ENCODE measurements at regions not wholly inside any gene's neighbourhood (a gene's known extent, or its start where the extent isn't known, plus 50 kb on each side); places are given as distances from the start of the nearest gene placed in this dataset.
"Not testable (repeated sequence)": the region's sequence is repeated elsewhere in the genome, so short reads cannot be mapped to it uniquely, and the experiment has no call there.

DNA sequence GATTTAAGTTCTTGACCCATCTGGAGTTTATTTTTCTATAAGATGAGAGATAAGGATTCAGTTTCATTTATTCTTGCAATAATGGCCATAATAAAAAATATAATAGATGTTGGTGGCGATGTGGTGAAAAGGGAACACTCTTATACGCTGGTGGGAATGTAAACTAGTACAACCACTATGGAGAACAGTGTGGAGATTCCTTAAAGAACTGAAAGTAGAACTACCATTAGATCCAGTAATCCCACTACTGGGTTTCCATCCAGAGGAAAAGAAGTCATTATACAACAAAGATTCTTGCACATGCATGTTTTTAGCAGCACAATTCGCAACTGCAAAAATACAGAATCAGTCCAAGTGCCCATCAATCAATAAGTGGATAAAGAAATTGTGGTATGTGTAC, 1040.5 kb upstream of the GYPC start:
- no peak for DNase-seq

GRCh38 chr2:125630377-125630776, 1025.6 kb upstream of the GYPC start:
- DNase-seq = no peak

- DNase-seq = no peak
Observed at GRCh38 chr2:125634662-125635061, 1021.3 kb upstream of the GYPC start.

DNA sequence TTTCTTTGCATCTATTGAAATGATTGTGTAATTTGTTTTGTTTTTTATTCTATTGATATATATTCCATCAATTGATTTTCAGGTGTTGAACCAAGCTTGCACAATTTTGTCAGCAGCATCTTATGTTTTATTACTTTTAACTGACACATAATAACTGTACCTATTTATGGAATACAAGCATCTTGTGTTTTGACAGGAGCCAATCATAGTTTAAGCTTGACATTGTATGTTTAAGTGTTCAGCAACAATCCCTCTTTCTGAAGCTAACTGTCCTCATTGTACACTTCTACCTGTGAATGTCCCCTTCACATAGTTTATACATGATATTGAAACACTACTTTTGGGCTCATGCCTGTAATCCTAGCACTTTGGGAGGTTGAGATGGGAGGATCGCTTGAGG, 1017.6 kb upstream of the GYPC start:
- DNase-seq = no peak

DNA sequence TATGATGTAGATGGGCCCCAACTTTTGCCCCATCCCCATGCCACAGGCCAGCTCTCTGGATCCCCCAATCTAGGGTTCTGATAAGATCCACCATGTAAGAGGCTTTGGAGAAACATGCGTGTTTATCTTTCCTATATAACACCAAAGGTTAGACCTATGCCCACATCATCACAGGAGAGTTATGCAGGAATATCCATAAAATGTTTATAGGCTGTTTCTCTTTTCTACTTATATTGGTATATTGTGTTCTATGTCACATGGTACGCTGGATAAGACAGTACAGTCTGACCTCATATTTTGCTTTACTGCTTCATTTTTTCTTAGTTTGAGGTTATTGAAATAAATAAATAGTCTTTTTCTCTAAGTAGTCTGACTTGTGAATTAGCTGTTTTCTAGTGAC, 1013.9 kb upstream of the GYPC start:
- DNase-seq = no peak

- DNase-seq = no peak
Observed at GRCh38 chr2:125643128-125643527, 1012.8 kb upstream of the GYPC start.

- DNase-seq = no peak
Observed at GRCh38 chr2:125643585-125643984, 1012.4 kb upstream of the GYPC start.

DNA sequence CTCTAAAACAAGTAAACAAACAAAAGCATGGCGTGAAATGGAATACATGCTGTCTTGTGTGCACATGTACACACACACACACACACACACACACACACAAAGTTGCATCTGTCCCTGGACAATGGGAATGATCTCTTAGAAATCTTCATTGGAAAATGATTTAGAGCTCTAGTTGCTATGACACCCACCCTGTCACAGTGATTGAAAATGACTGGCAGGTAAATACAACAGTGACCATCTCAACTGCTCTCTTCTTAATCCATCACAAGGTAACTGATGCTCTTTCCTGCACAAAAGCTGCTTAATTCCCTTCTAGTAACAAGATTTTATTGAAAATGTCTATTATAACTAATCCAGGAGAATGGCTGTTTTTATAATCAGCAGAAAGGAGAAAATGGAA, 1011.7 kb upstream of the GYPC start:
- no peak for DNase-seq

- no peak for DNase-seq
Observed at GRCh38 chr2:125652280-125652679, 1003.7 kb upstream of the GYPC start.

DNA sequence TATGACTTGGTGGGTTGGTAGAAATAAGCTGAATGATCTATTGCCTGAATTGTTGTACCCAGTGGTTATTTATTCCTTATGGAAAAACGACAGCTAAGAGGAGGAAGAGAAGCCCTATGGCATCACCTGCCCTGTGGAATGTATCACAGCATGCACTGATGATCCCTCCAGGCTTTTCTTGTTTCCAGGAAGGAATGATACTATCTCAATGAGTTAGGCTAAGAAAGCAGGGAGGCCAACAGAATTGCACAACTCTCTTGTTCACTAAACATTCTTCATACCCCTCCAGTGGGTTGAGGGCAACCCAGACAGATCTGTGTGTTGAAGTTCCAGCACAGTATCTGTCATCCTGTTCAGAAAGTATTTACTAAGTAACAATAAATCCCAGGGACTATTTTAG, 1001.7 kb upstream of the GYPC start:
- no peak for DNase-seq

DNA sequence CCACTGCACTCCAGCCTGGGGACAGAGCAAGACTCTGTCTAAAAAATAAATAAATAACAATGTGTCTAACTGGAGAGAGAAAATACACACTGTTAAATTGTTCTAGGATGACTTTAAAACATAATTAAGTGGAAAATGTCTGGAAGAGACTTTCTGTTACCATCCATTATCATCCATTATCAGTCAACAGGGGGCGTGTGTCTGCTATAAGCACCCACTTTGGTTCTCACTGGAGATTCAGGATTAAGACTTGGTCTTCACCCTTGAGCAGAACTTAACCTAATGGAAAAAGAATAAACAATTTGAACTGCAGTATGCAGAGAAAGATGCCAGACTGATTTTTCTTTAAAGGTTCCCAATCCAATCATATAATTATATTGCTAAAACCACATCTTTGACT, 999.8 kb upstream of the GYPC start:
- no peak for DNase-seq

DNA sequence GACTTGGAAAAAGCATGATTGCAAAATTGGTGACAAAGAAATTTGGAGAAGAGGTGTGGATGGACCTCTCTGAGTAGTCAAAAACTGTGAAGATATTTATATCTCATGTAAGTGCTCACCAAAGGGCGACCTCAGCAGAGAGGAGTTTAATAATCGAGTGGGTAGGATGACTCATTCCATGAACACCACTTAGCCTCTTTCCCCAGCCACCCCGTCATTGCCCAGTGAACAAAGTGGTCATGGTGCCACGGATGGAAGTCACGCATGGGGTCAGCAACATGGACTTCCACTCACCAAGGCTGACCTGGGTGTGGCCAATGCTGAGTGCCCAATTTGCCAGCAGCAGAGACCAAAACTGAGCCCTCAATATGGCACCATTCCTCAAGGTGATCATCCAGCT, 997.4 kb upstream of the GYPC start:
- no peak for DNase-seq

- DNase-seq = not testable (repeated sequence)
Observed at GRCh38 chr2:125660369-125660768, 995.6 kb upstream of the GYPC start.

- no peak for DNase-seq
Observed at GRCh38 chr2:125667630-125668029, 988.3 kb upstream of the GYPC start.

GRCh38 chr2:125679903-125680302, 976.1 kb upstream of the GYPC start:
- no peak for DNase-seq

- DNase-seq = no peak
Observed at GRCh38 chr2:125680809-125681208, 975.1 kb upstream of the GYPC start.

DNA sequence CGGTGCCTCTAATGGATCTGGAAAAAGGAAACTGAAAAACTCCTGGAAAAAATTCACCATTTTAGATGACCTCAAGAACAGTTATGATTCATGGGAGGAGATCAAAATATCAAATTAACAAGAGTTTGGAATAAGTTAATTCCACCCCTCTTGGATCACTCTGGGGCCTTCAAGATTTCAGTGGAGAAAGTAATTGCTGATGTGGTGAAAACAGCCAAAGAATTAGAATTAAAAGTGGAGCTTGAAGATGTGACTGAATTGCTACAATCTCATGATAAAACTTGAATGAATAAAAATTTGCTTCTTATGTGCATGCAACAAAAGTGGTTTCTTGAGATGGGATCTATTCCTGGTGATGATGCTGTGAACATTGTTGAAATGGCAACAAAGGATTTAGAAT, 974.4 kb upstream of the GYPC start:
- no peak for DNase-seq

DNA sequence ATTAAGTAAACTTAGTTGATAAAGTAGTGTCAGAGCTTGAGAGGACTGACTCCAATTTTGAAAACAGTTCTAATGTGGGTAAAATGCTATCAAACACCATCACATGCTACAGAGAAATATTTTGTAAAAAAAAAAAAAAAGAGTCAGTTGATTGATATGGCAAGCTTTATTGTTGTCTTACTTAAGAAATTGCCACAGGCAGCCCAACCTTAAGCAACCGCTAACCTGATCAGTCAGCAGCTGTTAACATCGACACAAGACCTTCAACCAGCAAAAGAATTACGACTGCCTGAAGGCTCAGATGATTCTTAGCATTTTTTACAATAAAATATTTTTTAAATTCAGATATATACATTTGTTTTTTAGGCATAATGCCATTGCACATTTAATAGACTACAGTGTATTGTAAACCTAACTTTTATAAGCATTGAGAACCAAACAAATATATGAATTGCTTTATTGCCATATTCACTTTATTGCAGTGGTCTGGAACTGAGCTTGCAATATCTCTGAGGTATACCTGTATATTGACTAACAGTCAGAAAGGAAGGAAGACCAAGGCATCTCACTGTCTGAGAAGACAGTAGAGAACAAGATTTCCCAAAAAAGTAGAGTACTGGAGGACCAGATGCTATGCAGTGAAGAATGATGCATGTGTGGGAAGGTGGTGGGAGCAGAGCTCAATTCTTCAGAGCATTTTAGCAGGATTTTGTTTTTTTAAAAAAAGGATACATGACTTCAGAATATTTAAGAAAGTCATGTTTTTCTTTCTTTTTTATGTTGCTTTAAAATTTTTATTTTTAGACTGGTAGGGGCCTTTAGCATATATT, 973.8 kb upstream of the GYPC start:
- no peak for DNase-seq

GRCh38 chr2:125684256-125684655, 971.7 kb upstream of the GYPC start:
- DNase-seq = no peak

DNA sequence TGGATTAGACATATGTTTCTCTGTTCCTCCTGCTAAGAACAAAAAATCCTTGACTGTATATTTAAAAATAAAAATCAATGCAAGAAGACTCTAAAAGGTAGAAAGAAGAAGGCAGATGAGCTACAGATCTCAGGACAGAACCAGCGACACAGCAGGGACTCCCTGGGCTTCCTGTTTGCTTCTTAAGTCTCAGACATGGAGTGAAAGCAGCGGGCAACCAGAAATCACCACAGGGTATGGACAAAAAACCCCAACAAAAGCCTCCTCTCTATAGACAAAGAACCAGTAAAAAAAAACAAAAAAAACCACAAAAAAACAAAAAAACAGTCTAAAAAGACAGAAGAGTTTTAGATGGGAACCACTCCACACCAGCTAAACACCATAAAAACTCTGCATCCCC, 971.0 kb upstream of the GYPC start:
- no peak for DNase-seq

GRCh38 chr2:125696560-125696959, 959.4 kb upstream of the GYPC start:
- no peak for DNase-seq

DNA sequence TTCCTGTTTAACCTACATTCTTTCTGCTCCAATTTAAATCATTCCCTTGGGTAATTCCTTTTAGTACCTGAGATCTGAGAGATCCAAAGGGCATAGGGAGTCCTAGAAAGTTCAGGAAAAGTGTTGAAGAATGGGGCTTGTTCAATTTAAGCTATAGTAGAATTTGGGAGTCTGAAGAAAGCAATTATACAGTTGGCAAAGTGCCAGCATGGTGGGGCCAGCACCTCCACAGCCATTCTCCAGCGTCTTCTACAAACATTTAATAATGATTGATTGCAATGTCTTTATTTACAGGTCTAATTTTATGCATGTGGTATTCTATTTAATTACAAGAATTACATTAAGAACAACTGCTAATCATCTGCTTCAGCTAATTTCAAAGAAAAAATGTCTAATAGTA, 957.7 kb upstream of the GYPC start:
- no peak for DNase-seq

- no peak for DNase-seq
Observed at GRCh38 chr2:125701070-125701469, 954.9 kb upstream of the GYPC start.

DNA sequence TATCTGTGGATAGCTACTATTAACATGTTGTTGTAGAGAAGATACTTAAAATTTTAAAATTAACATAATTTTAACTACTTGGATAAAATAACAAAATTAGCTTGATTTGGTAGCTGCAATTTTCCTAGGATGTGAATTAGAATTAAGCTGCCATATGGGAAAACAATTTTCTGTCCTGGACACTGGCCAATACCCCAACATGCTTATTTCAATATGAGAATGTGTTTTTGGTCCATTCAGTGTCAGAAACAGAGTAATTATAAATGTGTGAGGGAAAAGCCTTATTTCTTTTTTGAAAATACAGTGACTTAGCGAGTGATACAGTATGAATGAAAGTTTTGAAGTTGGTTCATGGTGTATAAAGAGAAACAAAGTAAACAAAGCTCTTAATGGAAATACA, 948.3 kb upstream of the GYPC start:
- no peak for DNase-seq

Measured in renal pelvis (tissue), 1 donor.